H9 (cell line): ENCODE measurements at regions not wholly inside any gene's neighbourhood (a gene's known extent, or its start where the extent isn't known, plus 50 kb on each side); places are given as distances from the start of the nearest gene placed in this dataset.

Experiments used
- DNase-seq: peaks from one replicate; pipeline ENCODE4 v3.0.0-alpha.2; 2017
- H2AFZ ChIP-seq: one replicate; pipeline ENCODE4 v1.6.1; 2013; ENCODE audit warnings: mild to moderate bottlenecking, low read length, control low read depth, moderate library complexity
- H2AK5ac ChIP-seq: 2 replicates; pipeline ENCODE4 v1.6.1; 2013; ENCODE audit warnings: low read length, control low read depth, mixed read lengths; ENCODE audit not compliant: insufficient read length
- H2BK120ac ChIP-seq: one replicate; pipeline ENCODE4 v1.6.1; 2013; ENCODE audit warnings: low read depth, mild to moderate bottlenecking, low read length, control low read depth, inconsistent platforms; ENCODE audit not compliant: poor library complexity, severe bottlenecking
- H2BK12ac ChIP-seq: 2 replicates; pipeline ENCODE4 v1.6.1; 2013; ENCODE audit warnings: low read length, control low read depth, mixed read lengths, low read depth; ENCODE audit not compliant: insufficient read length
- H2BK15ac ChIP-seq: 2 replicates; pipeline ENCODE4 v1.6.1; 2013; ENCODE audit warnings: low read depth, low read length, control low read depth
- H2BK20ac ChIP-seq: one replicate; pipeline ENCODE4 v1.6.1; 2013; ENCODE audit warnings: low read depth, mild to moderate bottlenecking, low read length, control low read depth, inconsistent platforms; ENCODE audit not compliant: poor library complexity, severe bottlenecking
- H2BK5ac ChIP-seq: 2 replicates; pipeline ENCODE4 v1.6.1; 2013; ENCODE audit warnings: low read length, control low read depth, mixed read lengths; ENCODE audit not compliant: insufficient read length
- H3K14ac ChIP-seq: 2 replicates; pipeline ENCODE4 v1.6.1; 2013; ENCODE audit warnings: low read length, control low read depth; ENCODE audit not compliant: insufficient read depth
- H3K18ac ChIP-seq: 2 replicates; pipeline ENCODE4 v1.6.1; 2013; ENCODE audit warnings: low read depth, mild to moderate bottlenecking, mixed read lengths, low read length, control low read depth; ENCODE audit not compliant: insufficient read length
- H3K23ac ChIP-seq: 2 replicates; pipeline ENCODE4 v1.6.1; 2013; ENCODE audit warnings: low read length, control low read depth, mixed read lengths, low read depth; ENCODE audit not compliant: insufficient read length
- H3K23me2 ChIP-seq: 2 replicates; pipeline ENCODE4 v1.6.1; 2013; ENCODE audit warnings: low read depth, mild to moderate bottlenecking, mixed read lengths, low read length, control low read depth; ENCODE audit not compliant: insufficient read length, poor library complexity, severe bottlenecking
- H3K27ac ChIP-seq: 2 replicates; pipeline ENCODE4 v1.5.1; 2013; ENCODE audit warnings: low read length, control low read depth, mixed read lengths, low read depth; ENCODE audit not compliant: insufficient read length
- H3K27me3 ChIP-seq: 2 replicates; pipeline ENCODE4 v1.6.1; 2013; ENCODE audit warnings: low read length, control low read depth, inconsistent platforms; ENCODE audit not compliant: insufficient read depth
- H3K4ac ChIP-seq: 2 replicates; pipeline ENCODE4 v1.6.1; 2013; ENCODE audit warnings: low read depth, mild to moderate bottlenecking, control low read depth, inconsistent platforms, low read length, moderate library complexity
- H3K4me1 ChIP-seq: 2 replicates; pipeline ENCODE4 v1.6.1; 2013; ENCODE audit warnings: low read length, control low read depth, inconsistent platforms; ENCODE audit not compliant: insufficient read depth
- H3K4me2 ChIP-seq: 2 replicates; pipeline ENCODE4 v1.6.1; 2013; ENCODE audit warnings: low read length, control low read depth, mixed read lengths; ENCODE audit not compliant: insufficient read length, insufficient read depth
- H3K56ac ChIP-seq: 2 replicates; pipeline ENCODE4 v1.6.1; 2013; ENCODE audit warnings: low read depth, mild to moderate bottlenecking, mixed read lengths, low read length, control low read depth; ENCODE audit not compliant: insufficient read length
- H3K79me1 ChIP-seq: 2 replicates; pipeline ENCODE4 v1.6.1; 2013; ENCODE audit warnings: low read depth, mild to moderate bottlenecking, moderate library complexity, low read length, control low read depth, inconsistent platforms; ENCODE audit not compliant: insufficient read depth, poor library complexity, severe bottlenecking
- H3K79me2 ChIP-seq: 2 replicates; pipeline ENCODE4 v1.6.1; 2013; ENCODE audit warnings: low read length, control low read depth, inconsistent platforms; ENCODE audit not compliant: insufficient read depth
- H3K9ac ChIP-seq: 2 replicates; pipeline ENCODE4 v1.6.1; 2013; ENCODE audit warnings: low read length, control low read depth, mixed read lengths; ENCODE audit not compliant: insufficient read length; ENCODE audit errors: extremely low read depth
- H3K9me3 ChIP-seq: one replicate; pipeline ENCODE4 v1.6.1; 2013; ENCODE audit warnings: low read depth, low read length, inconsistent platforms; ENCODE audit not compliant: control insufficient read depth
- H3T11ph ChIP-seq: one replicate; pipeline ENCODE4 v1.6.1; 2013; ENCODE audit warnings: mild to moderate bottlenecking, low read length, control low read depth, inconsistent platforms
- H4K20me1 ChIP-seq: one replicate; pipeline ENCODE4 v1.6.1; 2013; ENCODE audit not compliant: control insufficient read depth, insufficient read length, insufficient read depth
- H4K5ac ChIP-seq: 2 replicates; pipeline ENCODE4 v1.6.1; 2013; ENCODE audit warnings: low read depth, mild to moderate bottlenecking, mixed read lengths, low read length, control low read depth; ENCODE audit not compliant: insufficient read length
- H4K8ac ChIP-seq: replicated peaks from 2 replicates; pipeline ENCODE4 v1.6.1; 2013; ENCODE audit warnings: low read length, control low read depth, mixed read lengths, low read depth; ENCODE audit not compliant: insufficient read length
- H4K91ac ChIP-seq: 2 replicates; pipeline ENCODE4 v1.6.1; 2013; ENCODE audit warnings: low read depth, mild to moderate bottlenecking, moderate library complexity, mixed read lengths, low read length, control low read depth; ENCODE audit not compliant: insufficient read length
- H3K27ac Mint-ChIP-seq, 3 experiments: 2 replicates in 2 of 3; 3 replicates in 1 of 3; pipeline ENCODE4 v1.8.0; 2020 to 2021; ENCODE audit warnings: mixed read lengths in 3 of 3, mild to moderate bottlenecking in 1 of 3, moderate library complexity in 1 of 3
- H3K27me3 Mint-ChIP-seq: 2 replicates; pipeline ENCODE4 v1.8.0; 2021; ENCODE audit warnings: low read depth, mild to moderate bottlenecking, moderate library complexity, mixed read lengths
- H3K36me3 Mint-ChIP-seq, 3 experiments: 2 replicates in 2 of 3; 3 replicates in 1 of 3; pipeline ENCODE4 v1.8.0; 2020 to 2021; ENCODE audit warnings: low read depth in 3 of 3, mixed read lengths in 3 of 3; ENCODE audit not compliant: insufficient read depth in 1 of 3
- H3K4me1 Mint-ChIP-seq, 2 experiments: 2 replicates each; pipeline ENCODE4 v1.8.0; 2020; ENCODE audit warnings: mixed read lengths in 2 of 2
- H3K4me3 Mint-ChIP-seq, 2 experiments: 2 replicates in 1 of 2; 3 replicates in 1 of 2; pipeline ENCODE4 v1.8.0; 2020 to 2021; ENCODE audit warnings: mild to moderate bottlenecking in 2 of 2, mixed read lengths in 2 of 2, moderate library complexity in 1 of 2
- H3K9me3 Mint-ChIP-seq, 2 experiments: 2 replicates in 1 of 2; 3 replicates in 1 of 2; pipeline ENCODE4 v1.8.0; 2020; ENCODE audit warnings: mild to moderate bottlenecking in 2 of 2, mixed read lengths in 2 of 2, moderate library complexity in 1 of 2
- CTCF ChIP-seq: fragments of 200-600 bp; sonication (generic); conservative IDR thresholded peaks from 3 replicates; pipeline ENCODE4 v1.8.0; 2021; ENCODE audit warnings: antibody characterized with exemption, mild to moderate bottlenecking
- WGBS: extraction: QIAGEN DNeasy Blood & Tissue Kit; methylation state at CpG from one replicate; pipeline ENCODE4 v1.1.7; 2013; ENCODE audit warnings: missing lambda C conversion rate, low lambda C conversion rate, mixed read lengths; ENCODE audit not compliant: insufficient read length; ENCODE audit errors: extremely low coverage; 5-methylcytosine and 5-hydroxymethylcytosine counted together

GRCh38 chr10:113360870-113361269 is 192.0 kb upstream of the HABP2 start:
- H3K14ac ChIP-seq = no peak overlapping the region
- H3K27me3 ChIP-seq = no peaks in the 10 kb centered on the region
- Mint-ChIP-seq H3K27me3 (peaks cover 4% of the 10 kb centered on the region), H3K4me1 (peaks cover 4 to 7% of the 10 kb centered on the region in 2 experiments), H3K4me3 (no peak overlapping the region), H3K9me3 (peaks cover 4 to 6% of the 10 kb centered on the region in 2 experiments; a peak in 2 of 5 replicates), H3K27ac (no peak overlapping the region), H3K36me3 (peaks cover 0 to 4% (median 3%) of the 10 kb centered on the region in 3 experiments; a peak in 2 of 7 replicates)
- H4K5ac ChIP-seq = no peak overlapping the region
- no peak overlapping the region for H3K27ac ChIP-seq
- H2AFZ ChIP-seq = no peak overlapping the region
- WGBS = no CpG with 5 or more reads among the region's 4 CpGs
- no peak overlapping the region for H2BK5ac ChIP-seq
- no peaks in the 10 kb centered on the region for H3K79me2 ChIP-seq
- H3K4me2 ChIP-seq = no peak overlapping the region
- no peak overlapping the region for H3K56ac ChIP-seq
- no peak overlapping the region for H3K23ac ChIP-seq
- no peaks in the 10 kb centered on the region for H4K20me1 ChIP-seq
- H3K4ac ChIP-seq = no peak overlapping the region
- no peak for DNase-seq
- peaks cover 2% of the 10 kb centered on the region for H3K23me2 ChIP-seq
- H3T11ph ChIP-seq = no peak overlapping the region
- H3K4me1 ChIP-seq = no peaks in the 10 kb centered on the region
- no peak overlapping the region for H4K8ac ChIP-seq
- H2BK120ac ChIP-seq = no peak overlapping the region
- no peak overlapping the region for H3K9ac ChIP-seq
- no peak overlapping the region for H3K18ac ChIP-seq
- H2BK12ac ChIP-seq = no peak overlapping the region
- H4K91ac ChIP-seq = no peak overlapping the region
- TF ChIP-seq CTCF = no peak
- no peaks in the 10 kb centered on the region for H3K9me3 ChIP-seq
- H3K79me1 ChIP-seq = no peaks in the 10 kb centered on the region
- no peak overlapping the region for H2BK20ac ChIP-seq
- H2AK5ac ChIP-seq = no peak overlapping the region
- no peak overlapping the region for H2BK15ac ChIP-seq
